Body of pancreas (tissue), 4 donors: ENCODE measurements at regions not wholly inside any gene's neighbourhood (a gene's known extent, or its start where the extent isn't known, plus 50 kb on each side); places are given as distances from the start of the nearest gene placed in this dataset.

Experiments used
- ATAC-seq: fragments of 150-250 bp; one replicate; pipeline ENCODE4 v1.9.1; 2016
- DNase-seq, 4 donors: peaks; one replicate each; pipeline ENCODE4 v3.0.0-alpha.2; 2019
- H3K27ac ChIP-seq, 4 donors: fragments of 200-600 bp; sonication (generic); 1 replicate in 3 of 4; 2 replicates in 1 of 4; pipeline versions ENCODE4 v1.5.1 to v1.6.1; 2016 to 2019; ENCODE audit warnings: mild to moderate bottlenecking in 1 of 4, mixed read lengths in 1 of 4, moderate library complexity in 1 of 4
- H3K27me3 ChIP-seq, 2 donors: fragments of 200-600 bp; sonication (generic); one replicate each; pipeline ENCODE4 v1.6.0; 2016; ENCODE audit warnings: mild to moderate bottlenecking in 1 of 2
- H3K36me3 ChIP-seq, 2 donors: fragments of 200-600 bp; sonication (generic); replicated peaks in 1 of 2; 2 replicates each; pipeline ENCODE4 v1.5.1; 2016; ENCODE audit warnings: low read depth in 2 of 2; ENCODE audit not compliant: insufficient read depth in 1 of 2
- H3K4me1 ChIP-seq: fragments of 200-600 bp; sonication (generic); one replicate; pipeline ENCODE4 v1.6.0; 2016
- H3K4me3 ChIP-seq, 2 donors: fragments of 200-600 bp; sonication (generic); 1 replicate in 1 of 2; 2 replicates in 1 of 2; pipeline ENCODE4 v1.5.1; 2016 to 2019
- H3K9me3 ChIP-seq, 3 donors: fragments of 200-600 bp; sonication (generic); 1 replicate in 2 of 3; 2 replicates in 1 of 3; pipeline ENCODE4 v1.5.1; 2016
- CTCF ChIP-seq, 7 experiments: fragments of 450-650 bp in 4 of 7; fragments of 200-600 bp in 3 of 7; sonication (generic) in 3 of 7; IDR thresholded peaks; one replicate each; pipeline ENCODE4 v1.5.1; 2016 to 2019; ENCODE audit warnings: antibody characterized with exemption in 7 of 7
- POLR2A ChIP-seq, 3 donors: fragments of 450-650 bp; IDR thresholded peaks; one replicate each; pipeline ENCODE4 v1.6.1; 2016; ENCODE audit warnings: antibody characterized with exemption in 3 of 3, mild to moderate bottlenecking in 2 of 3
- WGBS, 2 donors: methylation state at CpG; one replicate each; pipeline ENCODE4 v1.1.5; 2017; 5-methylcytosine and 5-hydroxymethylcytosine counted together
- intact Hi-C: fragments of 100-400 bp; cut with DNase I; formaldehyde crosslinking; loops from one replicate; pipeline ENCODE4 v1.15.1; 2023

DNA sequence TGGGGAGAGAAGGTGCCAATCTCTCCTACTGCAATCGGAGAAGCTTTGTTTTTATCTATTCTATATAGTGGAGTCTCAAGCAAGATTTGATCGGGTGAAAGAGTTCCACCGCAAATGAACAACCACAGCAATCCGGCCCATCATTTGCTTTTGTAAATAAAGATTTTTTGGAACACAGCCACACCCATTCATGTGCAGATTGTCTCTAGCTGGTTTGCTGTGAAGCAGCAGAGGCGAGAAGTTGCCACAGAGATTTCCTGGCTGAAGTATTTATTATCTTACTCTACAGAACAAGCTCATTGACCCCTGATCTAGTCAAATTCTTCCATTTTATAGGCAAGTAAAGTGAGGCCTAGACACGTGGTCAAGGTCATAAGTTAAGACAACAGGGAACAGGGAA is 195.5 kb upstream of the TNRC6C start:
- H3K9me3 ChIP-seq: no peaks in the 10 kb centered on the region
- no peak overlapping the region for H3K4me3 ChIP-seq
- 43 to 61% methylated on average over 6 of the region's 6 CpGs for WGBS, 2 donors
- no peak for TF ChIP-seq CTCF (IDR thresholded peaks at IDR 0.05)
- no peak for TF ChIP-seq POLR2A (IDR thresholded peaks at IDR 0.05)
- no peaks in the 10 kb centered on the region for H3K4me1 ChIP-seq
- no peaks in the 10 kb centered on the region for H3K27me3 ChIP-seq
- H3K36me3 ChIP-seq: no peaks in the 10 kb centered on the region
- no peak overlapping the region for H3K27ac ChIP-seq
- ATAC-seq: no peak
- no peak for DNase-seq
- intact Hi-C loops: no loop called here

DNA sequence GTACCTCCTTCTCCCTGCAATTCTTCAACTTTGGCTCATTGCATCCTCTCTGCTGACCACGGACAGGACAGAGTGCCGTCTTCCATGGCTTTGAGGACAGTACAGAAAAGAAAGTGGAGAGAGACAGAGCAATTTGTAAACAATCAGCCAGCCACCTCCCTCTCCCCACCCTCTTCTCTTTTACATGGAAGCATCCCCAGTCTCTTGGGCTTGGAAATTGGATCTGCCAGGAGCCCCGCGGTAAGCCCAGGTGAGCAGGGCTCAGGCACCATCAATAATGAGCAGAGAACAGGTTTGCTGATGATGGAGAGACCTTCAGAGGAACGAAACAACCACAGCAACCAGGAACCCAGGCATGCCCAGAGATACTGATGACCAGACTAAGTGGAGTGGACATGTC is 194.9 kb upstream of the TNRC6C start:
- Histone ChIP-seq H3K4me1 (no peaks in the 10 kb centered on the region), H3K27ac (no peak overlapping the region), H3K4me3 (no peak overlapping the region), H3K27me3 (no peaks in the 10 kb centered on the region), H3K9me3 (no peaks in the 10 kb centered on the region), H3K36me3 (no peaks in the 10 kb centered on the region)
- DNase-seq (no peak), ATAC-seq (no peak)
- TF ChIP-seq POLR2A (IDR thresholded peaks at IDR 0.05) (no peak), CTCF (IDR thresholded peaks at IDR 0.05) (no peak)
- WGBS, 2 donors: 24 to 35% methylated on average over 5 of the region's 5 CpGs
- intact Hi-C loops: no loop called here

DNA sequence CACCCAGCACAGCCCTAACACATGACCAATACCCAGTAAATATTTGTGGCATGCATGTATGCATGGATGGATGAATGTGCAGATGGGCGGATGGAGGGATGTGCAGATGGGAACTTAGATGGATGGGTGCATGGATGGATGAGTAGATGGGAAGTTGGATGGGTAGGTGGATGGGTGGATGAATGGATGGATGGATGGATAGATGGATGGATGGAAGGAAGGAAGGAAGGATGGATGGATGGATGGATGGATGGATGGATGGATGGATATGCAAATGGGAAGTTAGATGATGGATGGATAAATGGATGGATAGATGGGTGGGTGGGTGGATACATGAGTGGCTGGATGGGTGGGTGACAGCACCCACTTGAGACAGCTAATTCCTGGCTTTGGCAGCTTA is 193.2 kb upstream of the TNRC6C start:
- DNase-seq (no peak), ATAC-seq (no peak)
- intact Hi-C loops: no loop called here
- Histone ChIP-seq H3K27ac (no peak overlapping the region), H3K4me1 (no peaks in the 10 kb centered on the region), H3K36me3 (no peaks in the 10 kb centered on the region), H3K4me3 (no peak overlapping the region), H3K27me3 (no peaks in the 10 kb centered on the region), H3K9me3 (no peaks in the 10 kb centered on the region)
- 63 to 83% methylated on average over 1 of the region's 1 CpG for WGBS, 2 donors
- TF ChIP-seq POLR2A (IDR thresholded peaks at IDR 0.05) (no peak), CTCF (IDR thresholded peaks at IDR 0.05) (no peak)

DNA sequence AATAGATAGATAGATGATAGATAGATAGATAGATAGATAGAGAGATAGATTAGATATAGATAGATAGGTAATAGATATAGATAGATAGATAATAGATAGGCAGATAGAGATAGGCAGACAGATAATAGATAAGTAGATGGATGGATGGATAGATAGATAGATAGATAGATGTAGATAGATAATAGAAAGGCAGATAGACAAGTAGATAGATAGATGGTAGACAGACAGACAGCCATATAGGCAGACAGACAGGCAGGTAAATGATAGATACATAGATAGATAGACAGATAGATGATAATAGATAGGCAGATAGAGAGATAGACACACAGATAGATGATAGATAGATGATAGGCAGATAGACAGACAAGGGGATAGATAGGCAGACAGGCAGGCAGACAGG is 191.4 kb upstream of the TNRC6C start:
- H3K9me3 ChIP-seq: no peaks in the 10 kb centered on the region
- H3K27ac ChIP-seq: no peak overlapping the region
- intact Hi-C loops: no loop called here
- DNase-seq: no peak
- H3K27me3 ChIP-seq: no peaks in the 10 kb centered on the region
- no peak overlapping the region for H3K4me3 ChIP-seq
- TF ChIP-seq CTCF (IDR thresholded peaks at IDR 0.05) (no peak), POLR2A (IDR thresholded peaks at IDR 0.05) (no peak)
- H3K4me1 ChIP-seq: no peaks in the 10 kb centered on the region
- no peak for ATAC-seq
- no peaks in the 10 kb centered on the region for H3K36me3 ChIP-seq

DNA sequence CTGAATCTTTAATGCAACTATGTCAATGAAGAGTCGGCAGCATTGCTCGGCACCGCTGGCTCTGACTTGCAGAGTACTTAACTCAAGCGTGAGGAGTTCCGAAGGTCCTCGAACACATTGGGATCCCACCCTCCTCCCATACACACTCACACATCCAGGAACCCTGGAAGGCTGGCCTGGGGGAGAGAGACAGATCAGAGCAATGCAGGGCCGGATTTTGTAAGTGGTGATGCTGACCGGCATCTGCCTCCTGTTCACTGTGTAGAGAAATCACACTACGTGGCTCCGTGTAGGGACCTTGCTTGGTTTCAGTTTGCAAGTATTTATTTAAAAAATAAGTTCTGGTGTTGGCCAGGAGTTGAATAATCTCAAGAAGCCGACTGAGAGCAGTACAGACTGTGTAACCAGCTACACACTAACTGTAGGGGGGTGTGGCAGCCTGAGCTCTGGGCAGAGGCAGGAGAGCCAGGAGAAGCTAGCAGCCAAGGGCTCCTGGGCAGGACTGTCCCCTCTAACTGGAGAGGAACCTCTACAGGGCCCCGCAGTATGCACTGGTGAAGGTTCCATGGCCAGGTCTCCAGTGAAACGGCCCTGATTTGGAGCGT is 190.2 kb upstream of the TNRC6C start:
- H3K27me3 ChIP-seq: no peaks in the 10 kb centered on the region
- WGBS, 2 donors: 42 to 46% methylated on average over 11 to 14 of the region's 14 CpGs
- H3K36me3 ChIP-seq: no peaks in the 10 kb centered on the region
- DNase-seq: no peak
- H3K27ac ChIP-seq: no peak overlapping the region
- H3K4me1 ChIP-seq: no peaks in the 10 kb centered on the region
- intact Hi-C loops: no loop called here
- TF ChIP-seq CTCF (IDR thresholded peaks at IDR 0.05): no peak
- no peak for TF ChIP-seq POLR2A (IDR thresholded peaks at IDR 0.05)
- no peak for ATAC-seq
- no peak overlapping the region for H3K4me3 ChIP-seq
- no peaks in the 10 kb centered on the region for H3K9me3 ChIP-seq
